Breast epithelium (tissue), 4 donors: ENCODE measurements at regions not wholly inside any gene's neighbourhood (a gene's known extent, or its start where the extent isn't known, plus 50 kb on each side); places are given as distances from the start of the nearest gene placed in this dataset.

Experiments
- DNase-seq, 2 donors: peaks; one replicate each; pipeline ENCODE4 v3.0.0-alpha.2; 2019; ENCODE audit warnings: low spot score in 2 of 2
- H3K27ac ChIP-seq, 2 donors: fragments of 200-600 bp; sonication (generic) in 1 of 2; one replicate each; pipeline ENCODE4 v1.5.1; 2016 to 2019; ENCODE audit warnings: mild to moderate bottlenecking in 1 of 2
- H3K27me3 ChIP-seq, 2 donors: fragments of 200-600 bp; sonication (generic) in 1 of 2; one replicate each; pipeline versions ENCODE4 v1.5.1 to v1.6.0; 2017 to 2019; ENCODE audit warnings: control low read depth in 1 of 2, mild to moderate bottlenecking in 1 of 2
- H3K36me3 ChIP-seq: fragments of 200-600 bp; one replicate; pipeline ENCODE4 v1.5.1; 2019
- H3K4me1 ChIP-seq, 2 donors: fragments of 200-600 bp; sonication (generic); one replicate each; pipeline ENCODE4 v1.5.1; 2016 to 2019; ENCODE audit warnings: control low read depth in 1 of 2
- H3K4me3 ChIP-seq, 3 donors: fragments of 200-600 bp; sonication (generic); 1 replicate in 2 of 3; 2 replicates in 1 of 3; pipeline ENCODE4 v1.5.1; 2016 to 2019; ENCODE audit warnings: mild to moderate bottlenecking in 3 of 3, moderate library complexity in 2 of 3
- H3K9me3 ChIP-seq, 2 donors: fragments of 200-600 bp; sonication (generic) in 1 of 2; one replicate each; pipeline ENCODE4 v1.5.1; 2016 to 2019; ENCODE audit warnings: control low read depth in 1 of 2
- CTCF ChIP-seq, 3 donors: fragments of 450-650 bp; IDR thresholded peaks; one replicate each; pipeline ENCODE4 v1.5.1; 2016 to 2017; ENCODE audit warnings: antibody characterized with exemption in 3 of 3, mild to moderate bottlenecking in 3 of 3, moderate library complexity in 3 of 3
- POLR2A ChIP-seq: fragments of 450-650 bp; IDR thresholded peaks from one replicate; pipeline ENCODE4 v1.6.1; 2016; ENCODE audit warnings: antibody characterized with exemption, mild to moderate bottlenecking, moderate library complexity
- POLR2AphosphoS5 ChIP-seq, 3 donors: sonication (generic); formaldehyde crosslinking; IDR thresholded peaks; one replicate each; pipeline ENCODE4 v1.6.1; 2017; ENCODE audit warnings: antibody characterized with exemption in 3 of 3
- intact Hi-C: fragments of 100-400 bp; cut with DNase I; formaldehyde crosslinking; loops from one replicate; pipeline ENCODE4 v1.15.1; 2023; ENCODE audit warnings: low total_unique reads

- Histone ChIP-seq H3K9me3 (peaks cover 2 to 10% of the 10 kb centered on the region in 2 donors), H3K4me1 (no peaks in the 10 kb centered on the region), H3K36me3 (no peaks in the 10 kb centered on the region), H3K4me3 (no peak overlapping the region), H3K27me3 (no peaks in the 10 kb centered on the region), H3K27ac (no peak overlapping the region)
- DNase-seq, result no peak
- no peak for TF ChIP-seq CTCF (IDR thresholded peaks at IDR 0.05)
- no peak for TF ChIP-seq POLR2AphosphoS5 (IDR thresholded peaks at IDR 0.05)
- no peak for TF ChIP-seq POLR2A
- intact Hi-C loops, result no loop called here
These were observed 267.9 kb upstream of the TSHZ3 start for GRCh38 chr19:31617010-31617585.

- intact Hi-C loops, result no loop called here
- Histone ChIP-seq H3K36me3 (no peaks in the 10 kb centered on the region), H3K4me1 (no peaks in the 10 kb centered on the region), H3K27ac (no peak overlapping the region), H3K9me3 (peaks cover 2 to 10% of the 10 kb centered on the region in 2 donors), H3K4me3 (no peak overlapping the region), H3K27me3 (peaks cover 0 to 9% of the 10 kb centered on the region in 2 donors)
- DNase-seq, result no peak
- TF ChIP-seq CTCF (IDR thresholded peaks at IDR 0.05) (no peak), POLR2A (no peak), POLR2AphosphoS5 (IDR thresholded peaks at IDR 0.05) (no peak)
These were observed 275.8 kb upstream of the TSHZ3 start for GRCh38 chr19:31625056-31625455.

GRCh38 chr19:31625575-31625974, 276.3 kb upstream of the TSHZ3 start:
- no peak for DNase-seq
- Histone ChIP-seq H3K4me3 (no peak overlapping the region), H3K27me3 (peaks cover 0 to 9% of the 10 kb centered on the region in 2 donors), H3K9me3 (peaks cover 2 to 10% of the 10 kb centered on the region in 2 donors), H3K27ac (no peak overlapping the region), H3K36me3 (no peaks in the 10 kb centered on the region), H3K4me1 (no peaks in the 10 kb centered on the region)
- TF ChIP-seq CTCF (IDR thresholded peaks at IDR 0.05), result no peak
- no peak for TF ChIP-seq POLR2A
- no peak for TF ChIP-seq POLR2AphosphoS5 (IDR thresholded peaks at IDR 0.05)
- intact Hi-C loops, result no loop called here

GRCh38 chr19:31626941-31627340, 277.7 kb upstream of the TSHZ3 start:
- no peak for DNase-seq
- Histone ChIP-seq H3K9me3 (peaks cover 0 to 2% of the 10 kb centered on the region in 2 donors), H3K4me1 (no peaks in the 10 kb centered on the region), H3K36me3 (no peaks in the 10 kb centered on the region), H3K4me3 (no peak overlapping the region), H3K27me3 (peaks cover 0 to 9% of the 10 kb centered on the region in 2 donors), H3K27ac (no peak overlapping the region)
- intact Hi-C loops, result no loop called here
- TF ChIP-seq POLR2A (no peak), POLR2AphosphoS5 (IDR thresholded peaks at IDR 0.05) (no peak), CTCF (IDR thresholded peaks at IDR 0.05) (no peak)

GRCh38 chr19:31627620-31628365, 278.6 kb upstream of the TSHZ3 start:
- Histone ChIP-seq H3K4me1 (no peaks in the 10 kb centered on the region), H3K4me3 (no peak overlapping the region), H3K36me3 (no peaks in the 10 kb centered on the region), H3K9me3 (no peaks in the 10 kb centered on the region), H3K27me3 (peaks cover 0 to 9% of the 10 kb centered on the region in 2 donors), H3K27ac (no peak overlapping the region)
- no peak for DNase-seq
- intact Hi-C loops, result no loop called here
- TF ChIP-seq POLR2A (no peak), POLR2AphosphoS5 (IDR thresholded peaks at IDR 0.05) (no peak), CTCF (IDR thresholded peaks at IDR 0.05) (no peak)
